Cerebellar nuclear complex (tissue), 1 donor: ENCODE measurements at regions not wholly inside any gene's neighbourhood (a gene's known extent, or its start where the extent isn't known, plus 50 kb on each side); places are given as distances from the start of the nearest gene placed in this dataset.
"Not testable (repeated sequence)": the region's sequence is repeated elsewhere in the genome, so short reads cannot be mapped to it uniquely, and the experiment has no call there.

ENCODE experiments used
- DNase-seq, 2 experiments: peaks; one replicate each; lab custom pipeline; 2025; lab: John Stamatoyannopoulos, UW

GRCh38 chr3:105979961-105980360 is 111.1 kb upstream of the CBLB start:
- no peak for DNase-seq

DNA sequence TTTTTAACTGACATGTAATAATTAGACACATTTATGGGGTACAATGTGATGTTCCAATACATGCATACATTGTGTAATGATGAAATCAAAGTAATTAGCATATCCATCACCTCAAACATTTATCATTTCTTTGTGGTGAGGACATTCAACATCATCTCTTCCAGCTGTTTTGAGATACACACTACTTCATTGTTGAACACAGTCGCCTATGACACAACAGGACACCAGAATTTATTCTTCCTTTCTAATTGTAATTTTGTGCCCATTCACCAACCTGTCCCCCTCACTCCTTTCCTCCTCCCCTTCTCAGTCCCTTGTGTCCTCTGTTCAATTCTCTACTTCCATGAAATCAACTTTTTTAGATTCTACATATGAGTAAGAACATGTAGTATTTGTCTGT is 113.4 kb upstream of the CBLB start:
- DNase-seq = no peak

GRCh38 chr3:105984837-105985236 is 116.0 kb upstream of the CBLB start:
- DNase-seq = no peak

DNA sequence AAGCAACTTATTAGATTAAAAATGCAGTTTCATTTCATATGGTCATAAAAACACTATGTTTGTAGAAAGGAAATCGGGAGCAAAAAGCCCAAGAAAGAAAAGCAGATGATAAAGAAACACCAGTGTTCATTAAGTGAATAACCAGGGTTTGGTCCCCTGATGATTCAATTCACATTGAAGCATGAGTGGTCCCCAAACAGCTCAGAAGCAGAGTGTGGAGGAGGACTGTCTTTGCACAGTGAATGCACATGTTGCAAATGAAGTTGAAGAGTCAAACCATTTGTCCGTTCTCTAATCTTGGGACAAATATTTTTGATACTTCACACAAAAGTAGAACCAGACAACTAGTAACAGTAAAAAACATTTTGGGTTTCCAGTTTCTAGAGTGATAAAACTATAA is 117.5 kb upstream of the CBLB start:
- not testable (repeated sequence) for DNase-seq

GRCh38 chr3:105987809-105988208 is 119.0 kb upstream of the CBLB start:
- no peak for DNase-seq

DNA sequence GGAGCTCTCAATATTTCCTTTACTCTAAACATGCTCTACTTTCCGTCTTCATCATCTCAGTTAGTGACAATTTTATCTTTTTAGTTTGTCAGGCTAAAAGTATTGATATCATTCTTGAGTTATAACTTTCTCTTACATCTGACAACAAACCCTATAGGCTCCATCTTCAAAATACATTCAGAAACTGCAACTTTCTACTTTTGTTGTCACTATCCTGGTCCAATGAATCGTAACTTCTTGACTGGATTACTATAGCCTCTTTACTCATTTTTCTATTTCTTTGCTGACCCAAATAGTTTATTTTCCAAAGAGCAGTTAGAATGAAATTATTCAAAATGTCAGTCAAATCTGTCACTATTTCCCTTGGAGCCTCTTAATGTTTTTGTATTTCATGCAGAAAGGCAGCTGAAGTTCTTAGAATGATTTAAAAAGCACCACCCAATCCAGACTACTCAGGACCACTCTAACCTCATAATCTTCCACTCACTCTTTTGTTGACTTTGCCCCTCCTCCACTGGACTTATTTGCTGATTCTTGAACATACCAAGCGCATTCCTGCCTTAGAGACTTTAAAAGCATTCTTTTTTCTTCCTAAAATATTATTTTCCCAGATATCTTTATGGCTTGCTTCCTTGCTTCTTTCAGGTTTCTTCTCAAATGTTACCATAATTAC is 119.9 kb upstream of the CBLB start:
- no peak for DNase-seq

DNA sequence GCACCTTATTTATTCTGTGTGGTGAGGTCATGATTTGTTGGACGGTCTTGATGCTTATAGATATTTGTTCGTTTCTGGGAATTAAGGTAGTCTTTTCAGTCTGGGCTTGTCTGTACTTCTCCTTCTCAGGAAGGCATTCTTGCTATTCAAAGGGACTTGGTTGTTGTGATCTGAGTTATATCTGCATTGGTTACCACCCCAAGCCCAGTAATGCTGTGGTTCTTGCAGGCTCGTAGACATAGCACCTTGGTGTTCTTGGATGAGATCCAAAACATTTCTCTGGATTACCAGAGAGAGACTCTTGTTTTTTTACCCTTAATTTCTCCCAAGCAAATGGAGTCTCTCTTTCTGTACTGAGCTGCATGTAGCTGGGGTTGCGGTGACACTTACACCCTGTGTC is 128.0 kb upstream of the CBLB start:
- no peak for DNase-seq

- DNase-seq = no peak
Observed at GRCh38 chr3:105997466-105997799, 128.6 kb upstream of the CBLB start.

DNA sequence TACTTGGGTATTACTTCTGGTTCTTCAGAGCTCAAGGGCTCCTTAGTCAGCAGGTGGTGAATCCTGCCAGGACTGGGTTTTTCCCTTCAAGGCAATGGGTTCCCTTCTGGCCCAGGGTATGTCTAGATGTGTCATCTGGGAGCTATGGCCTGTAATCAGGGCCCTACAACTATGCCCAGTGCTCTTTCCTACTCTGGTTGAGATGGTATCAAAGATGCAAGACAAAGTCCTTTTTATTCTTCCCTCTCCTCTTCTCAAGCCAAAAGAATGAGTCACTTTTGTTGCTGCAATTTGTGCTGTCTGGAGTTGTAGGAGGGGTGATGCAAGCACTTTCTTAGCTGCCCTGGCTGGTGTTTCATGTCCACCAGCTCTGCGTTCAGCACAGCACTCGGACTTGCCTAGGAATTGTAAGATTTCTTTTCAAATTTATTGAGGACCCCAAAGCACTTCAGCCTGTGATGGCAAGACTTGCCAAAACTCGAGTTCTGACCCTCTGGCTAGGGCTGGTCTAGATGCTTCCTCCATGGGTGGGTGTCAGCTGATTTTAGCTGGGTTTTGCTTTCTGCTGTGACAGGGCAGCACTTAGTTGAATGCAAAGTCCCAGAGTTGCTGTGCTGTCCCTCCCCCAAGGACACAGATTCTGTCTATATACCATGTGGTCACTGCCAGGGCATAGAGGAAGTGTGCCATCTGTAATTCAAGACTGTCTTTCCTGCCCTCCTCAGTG is 129.2 kb upstream of the CBLB start:
- DNase-seq = no peak

DNA sequence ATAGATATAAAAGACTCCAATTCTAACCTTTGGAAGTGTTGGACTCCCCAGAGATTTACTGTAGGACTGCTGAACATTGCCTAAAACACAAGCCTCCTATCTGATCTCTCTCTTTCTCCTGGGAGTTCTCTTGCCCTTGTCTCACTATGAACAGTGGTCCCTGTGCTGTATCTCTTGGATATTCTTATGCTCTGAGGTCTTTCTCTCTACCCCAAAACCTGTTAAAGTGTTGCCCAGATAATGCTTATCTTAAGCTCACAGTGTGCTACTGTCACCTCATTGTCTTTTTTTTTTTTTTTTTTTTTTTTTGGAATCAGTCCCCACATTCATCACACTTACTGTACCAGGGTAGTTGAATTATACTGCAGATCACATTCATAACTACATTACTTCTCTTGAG is 131.0 kb upstream of the CBLB start:
- DNase-seq = no peak

- no peak for DNase-seq
Observed at GRCh38 chr3:106001923-106002322, 133.1 kb upstream of the CBLB start.

DNA sequence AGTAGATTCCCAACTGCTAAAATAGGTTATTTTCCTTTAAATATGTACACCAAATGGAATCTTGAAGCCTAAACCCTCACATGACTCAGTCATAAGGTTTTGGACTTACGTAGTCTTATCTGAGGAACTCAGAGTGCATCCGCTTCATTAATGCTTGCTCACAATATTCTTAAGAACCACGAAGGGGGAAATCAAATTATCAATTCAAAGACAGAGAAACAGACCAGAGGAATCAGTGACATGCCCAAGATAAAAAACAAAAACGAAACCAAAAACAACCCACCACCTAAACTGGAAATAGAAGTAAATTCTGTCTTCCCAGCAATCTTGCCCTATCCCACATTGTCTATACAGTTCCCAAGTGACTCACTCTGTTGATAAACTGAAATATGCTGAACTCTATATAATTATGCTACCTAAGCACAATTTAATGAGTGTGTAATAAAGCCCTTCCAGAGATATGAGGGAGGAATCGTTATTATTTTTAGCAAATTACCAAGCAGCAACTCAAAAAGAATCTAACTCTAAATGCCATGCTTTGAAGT is 135.4 kb upstream of the CBLB start:
- DNase-seq = no peak

- DNase-seq = no peak
Observed at GRCh38 chr3:106004826-106005225, 136.0 kb upstream of the CBLB start.

DNA sequence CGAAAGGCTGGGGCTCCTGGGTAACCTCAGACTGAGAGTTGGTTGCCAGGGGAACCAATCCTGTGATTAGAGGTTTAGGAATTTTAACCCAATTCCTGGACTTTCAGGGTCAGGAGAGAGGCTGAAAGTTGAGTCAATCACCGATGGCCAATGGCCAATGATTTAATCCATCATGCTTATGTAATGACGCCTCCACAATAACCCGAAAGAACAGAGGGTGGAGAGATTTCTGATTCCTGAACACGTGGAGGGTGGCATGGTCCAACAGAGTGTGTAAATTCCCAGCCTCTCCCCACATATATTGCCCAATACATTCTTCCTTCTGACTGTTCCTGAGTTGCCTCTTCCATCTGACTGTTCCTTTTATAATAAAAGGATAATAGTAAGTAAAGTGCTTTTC is 137.2 kb upstream of the CBLB start:
- no peak for DNase-seq

DNA sequence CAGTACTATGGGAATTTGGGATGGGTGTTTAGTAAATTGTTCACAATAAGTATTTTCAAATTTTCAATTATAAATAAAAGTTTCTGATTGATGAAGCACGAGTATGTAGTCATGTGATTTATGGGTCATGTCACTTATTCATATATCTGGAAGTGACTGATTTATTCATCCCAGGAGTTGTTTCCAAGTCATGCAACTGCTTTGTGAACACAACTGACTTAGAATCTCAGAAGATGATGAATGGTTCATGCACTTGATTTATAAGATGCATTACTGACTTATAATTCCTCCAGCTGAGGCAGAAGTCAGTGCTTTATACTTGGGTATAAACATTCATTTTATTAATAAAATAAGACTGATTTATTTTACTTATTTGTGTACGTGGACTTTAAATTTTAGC is 137.8 kb upstream of the CBLB start:
- no peak for DNase-seq

DNA sequence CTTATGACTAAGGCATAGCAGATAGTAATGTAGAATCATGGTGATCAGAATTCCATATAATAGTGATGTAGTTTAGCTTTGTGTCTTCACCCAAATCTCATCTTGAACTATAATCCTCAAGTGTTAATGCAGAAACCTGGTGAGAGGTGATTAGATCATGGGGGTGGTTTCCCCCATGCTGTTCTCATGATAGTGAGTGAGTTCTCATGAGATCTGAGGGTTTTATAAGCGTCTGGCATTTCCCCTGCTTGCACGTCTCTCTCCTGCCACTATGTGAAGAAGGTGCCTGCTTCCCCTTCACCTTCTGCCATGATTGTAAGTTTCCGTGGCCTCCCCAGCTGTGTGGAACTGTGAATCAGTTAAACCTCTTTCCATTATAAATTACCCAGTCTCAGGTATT is 138.7 kb upstream of the CBLB start:
- no peak for DNase-seq

GRCh38 chr3:106008766-106009165 is 140.0 kb upstream of the CBLB start:
- no peak for DNase-seq

DNA sequence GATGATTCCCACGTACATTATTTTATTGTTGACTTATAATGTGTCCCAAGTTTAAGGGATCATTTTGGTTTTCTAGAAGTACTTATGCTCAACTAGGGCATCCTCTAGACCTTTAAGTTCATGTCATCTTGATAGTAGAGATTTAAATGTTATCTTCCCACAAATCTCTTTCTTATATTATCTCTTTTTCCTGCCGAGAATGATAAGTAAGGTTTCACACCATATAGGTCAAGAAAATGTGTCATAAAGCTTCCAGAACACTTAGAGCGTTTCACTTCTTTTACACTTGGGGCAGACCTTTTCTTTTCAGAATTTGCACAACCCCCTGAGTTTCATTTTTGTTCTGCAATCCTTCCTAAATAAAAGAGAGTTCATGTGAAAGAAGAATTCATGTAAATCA is 142.0 kb upstream of the CBLB start:
- DNase-seq = no peak

GRCh38 chr3:106013971-106014370 is 145.2 kb upstream of the CBLB start:
- DNase-seq = no peak

DNA sequence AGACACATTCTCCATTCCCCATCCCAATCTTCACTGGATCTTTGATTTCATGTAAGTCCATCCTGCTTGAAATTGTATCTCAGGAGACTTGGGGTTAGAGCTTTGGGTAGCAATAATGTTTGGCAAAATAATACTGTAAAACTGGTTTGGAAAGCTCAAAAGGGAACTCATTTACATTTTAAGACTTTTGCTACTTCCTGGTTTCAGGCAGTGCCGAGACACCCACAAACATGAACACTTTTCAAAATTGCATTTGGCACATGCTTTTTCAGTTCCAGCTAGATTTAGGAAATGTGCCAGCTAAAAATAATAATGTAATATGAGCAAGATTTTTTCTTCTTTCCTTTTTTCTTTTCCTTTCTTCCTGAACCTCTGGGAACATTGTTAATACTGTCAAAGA is 145.7 kb upstream of the CBLB start:
- no peak for DNase-seq

DNA sequence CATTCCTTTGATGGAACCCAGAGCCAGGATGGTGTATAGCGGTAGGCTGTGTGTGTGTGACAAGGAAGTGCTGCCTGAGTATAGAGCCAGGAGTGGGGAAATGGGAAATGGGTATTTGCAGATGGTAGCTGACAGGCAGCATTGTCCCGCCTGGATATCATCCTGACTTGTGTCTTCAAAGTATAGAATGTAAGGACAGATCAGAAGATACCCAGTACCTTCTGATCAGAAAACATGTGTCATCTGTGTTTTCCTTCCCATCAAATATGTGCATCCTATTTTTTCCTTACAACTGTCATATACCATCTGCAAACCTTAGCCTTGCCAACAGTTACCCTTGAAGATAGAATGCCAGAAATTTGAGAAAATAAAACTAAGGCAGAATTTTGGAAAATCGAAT is 146.2 kb upstream of the CBLB start:
- no peak for DNase-seq

DNA sequence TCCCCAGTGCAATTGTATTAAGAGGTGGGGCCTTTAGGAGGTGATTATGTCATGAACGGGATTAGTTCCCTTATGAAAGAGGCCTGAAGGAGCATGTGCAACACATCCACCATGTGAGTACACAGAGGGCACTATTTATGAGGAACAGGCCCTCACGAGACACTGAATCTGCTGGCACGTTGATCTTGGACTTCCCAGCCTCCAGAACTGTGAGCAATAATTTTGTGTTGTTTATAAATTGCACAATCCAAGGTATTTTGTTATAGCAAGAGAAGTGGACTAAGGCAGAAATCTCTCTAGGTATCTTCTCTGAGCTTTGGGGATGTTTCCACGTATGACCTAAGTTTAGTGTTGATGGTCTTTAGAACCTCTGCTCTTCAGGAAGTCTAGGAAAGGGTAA is 149.3 kb upstream of the CBLB start:
- DNase-seq = no peak

GRCh38 chr3:106018929-106019550 is 150.2 kb upstream of the CBLB start:
- no peak for DNase-seq
